NCI-H1930 (cell line): ENCODE measurements at regions not wholly inside any gene's neighbourhood (a gene's known extent, or its start where the extent isn't known, plus 50 kb on each side); places are given as distances from the start of the nearest gene placed in this dataset.

Source experiments
- DNase-seq, 2 experiments: peaks; one replicate each; lab custom pipeline; 2025; lab: John Stamatoyannopoulos, UW

- no peak for DNase-seq
These were observed 1283.2 kb upstream of the NXPH2 start for GRCh38 chr2:140063356-140063755.

DNA sequence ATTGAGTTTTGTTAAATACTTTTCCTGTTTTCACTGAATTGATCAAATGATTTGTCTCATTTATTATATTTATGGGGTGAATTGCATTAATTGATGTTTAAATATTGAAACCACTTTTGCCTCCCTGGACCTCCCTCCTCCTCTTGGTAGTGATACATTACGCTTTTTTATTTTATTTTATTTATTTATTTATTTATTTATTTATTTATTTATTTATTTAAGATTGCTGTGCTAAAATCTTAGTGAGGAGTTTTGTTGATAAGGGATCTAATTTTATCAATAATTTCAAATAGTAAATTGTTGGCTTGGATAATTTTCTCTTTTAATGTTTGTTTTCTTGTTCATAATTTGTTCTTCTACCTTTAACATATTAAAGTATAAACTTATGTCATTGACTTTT is 1281.0 kb upstream of the NXPH2 start:
- no peak for DNase-seq

GRCh38 chr2:140057928-140058327 is 1277.7 kb upstream of the NXPH2 start:
- DNase-seq, result no peak

GRCh38 chr2:140041811-140042210 is 1261.6 kb upstream of the NXPH2 start:
- no peak for DNase-seq

GRCh38 chr2:140041239-140041638 is 1261.0 kb upstream of the NXPH2 start:
- DNase-seq, result no peak

GRCh38 chr2:140033638-140034037 is 1253.4 kb upstream of the NXPH2 start:
- DNase-seq, result no peak

GRCh38 chr2:140027966-140028365 is 1247.8 kb upstream of the NXPH2 start:
- no peak for DNase-seq

- DNase-seq, result no peak
These were observed 1247.1 kb upstream of the NXPH2 start for GRCh38 chr2:140027320-140027719.

- no peak for DNase-seq
These were observed 1243.1 kb upstream of the NXPH2 start for GRCh38 chr2:140023291-140023690.

GRCh38 chr2:140018541-140018940 is 1238.4 kb upstream of the NXPH2 start:
- DNase-seq, result no peak

DNA sequence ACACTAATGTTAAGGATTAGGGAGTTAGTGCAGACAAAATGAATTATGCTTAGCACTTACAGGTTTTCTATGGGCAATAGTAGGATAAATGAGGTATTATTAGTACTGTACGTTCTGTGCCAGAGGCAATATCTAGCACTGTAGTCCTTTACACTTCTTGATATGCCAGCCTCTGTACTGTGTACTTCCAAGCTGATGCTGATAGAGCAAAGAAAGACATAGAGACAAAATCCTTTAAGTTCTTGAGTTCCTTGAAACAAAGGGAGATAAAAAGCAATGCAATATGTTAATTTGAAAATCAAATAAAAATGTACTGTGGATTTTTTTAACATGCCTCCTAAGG is 1234.0 kb upstream of the NXPH2 start:
- no peak for DNase-seq

GRCh38 chr2:140013545-140014203 is 1233.5 kb upstream of the NXPH2 start:
- DNase-seq, result no peak

- no peak for DNase-seq
These were observed 1231.1 kb upstream of the NXPH2 start for GRCh38 chr2:140011287-140011686.

DNA sequence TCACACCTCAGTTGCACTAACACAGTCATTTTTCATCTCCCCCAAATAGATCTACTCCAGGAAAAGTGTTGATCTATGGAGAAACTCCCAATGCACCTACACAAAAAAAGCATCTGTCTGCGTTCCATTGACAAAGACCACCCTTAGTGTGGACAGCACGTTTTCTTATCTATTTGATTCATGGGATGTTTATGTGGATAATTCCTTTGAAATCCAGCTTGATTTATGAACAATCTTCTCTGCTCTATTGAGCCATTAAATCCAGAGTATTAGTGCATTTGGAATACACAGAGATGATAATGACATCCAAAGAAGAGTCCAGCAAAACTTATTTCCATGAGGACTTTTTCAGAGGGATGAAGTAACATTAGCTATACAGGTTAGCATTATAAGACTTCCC is 1221.9 kb upstream of the NXPH2 start:
- DNase-seq, result no peak

- DNase-seq, result no peak
These were observed 1212.6 kb upstream of the NXPH2 start for GRCh38 chr2:139992711-139993345.

GRCh38 chr2:139992078-139992477 is 1211.9 kb upstream of the NXPH2 start:
- DNase-seq, result no peak

GRCh38 chr2:139990646-139991335 is 1210.6 kb upstream of the NXPH2 start:
- no peak for DNase-seq

- no peak for DNase-seq
These were observed 1189.1 kb upstream of the NXPH2 start for GRCh38 chr2:139969323-139969722.

DNA sequence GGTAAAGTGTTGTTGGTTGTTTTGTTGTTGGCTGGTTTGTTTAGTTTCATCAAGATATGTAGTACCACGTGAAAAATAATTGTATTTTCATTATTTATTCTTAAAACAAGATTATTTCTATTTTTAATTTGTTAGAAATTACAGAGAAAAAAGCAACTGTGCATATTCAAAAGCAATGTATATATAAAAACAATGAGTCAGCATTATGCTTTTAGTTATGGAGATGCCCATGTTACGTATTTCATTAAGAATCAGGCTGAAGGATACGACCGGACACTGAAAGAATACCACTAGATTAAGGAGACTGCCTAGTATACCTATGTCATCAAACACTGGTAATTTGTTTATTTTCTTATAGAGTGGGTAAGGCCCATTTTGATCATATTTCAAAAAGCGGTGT is 1188.4 kb upstream of the NXPH2 start:
- DNase-seq, result no peak

DNA sequence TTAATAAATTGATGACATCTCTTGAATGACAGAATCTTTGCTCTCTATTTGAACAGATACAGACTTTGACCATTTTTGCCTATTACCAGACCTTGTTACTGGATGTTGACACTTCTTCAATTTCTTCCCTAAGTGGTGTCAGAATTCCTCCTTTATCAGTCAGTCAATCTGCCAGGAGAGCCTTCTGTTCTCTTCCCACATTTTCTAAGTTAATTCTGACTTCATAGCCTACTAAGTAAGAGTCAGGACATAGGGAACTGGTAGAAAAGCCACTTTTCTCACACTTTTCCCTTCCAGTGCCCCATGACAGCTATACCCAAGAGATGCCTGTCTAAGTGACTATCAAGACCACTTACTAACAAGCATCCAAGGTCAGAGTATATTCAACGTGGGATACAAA is 1187.5 kb upstream of the NXPH2 start:
- DNase-seq, result no peak

DNA sequence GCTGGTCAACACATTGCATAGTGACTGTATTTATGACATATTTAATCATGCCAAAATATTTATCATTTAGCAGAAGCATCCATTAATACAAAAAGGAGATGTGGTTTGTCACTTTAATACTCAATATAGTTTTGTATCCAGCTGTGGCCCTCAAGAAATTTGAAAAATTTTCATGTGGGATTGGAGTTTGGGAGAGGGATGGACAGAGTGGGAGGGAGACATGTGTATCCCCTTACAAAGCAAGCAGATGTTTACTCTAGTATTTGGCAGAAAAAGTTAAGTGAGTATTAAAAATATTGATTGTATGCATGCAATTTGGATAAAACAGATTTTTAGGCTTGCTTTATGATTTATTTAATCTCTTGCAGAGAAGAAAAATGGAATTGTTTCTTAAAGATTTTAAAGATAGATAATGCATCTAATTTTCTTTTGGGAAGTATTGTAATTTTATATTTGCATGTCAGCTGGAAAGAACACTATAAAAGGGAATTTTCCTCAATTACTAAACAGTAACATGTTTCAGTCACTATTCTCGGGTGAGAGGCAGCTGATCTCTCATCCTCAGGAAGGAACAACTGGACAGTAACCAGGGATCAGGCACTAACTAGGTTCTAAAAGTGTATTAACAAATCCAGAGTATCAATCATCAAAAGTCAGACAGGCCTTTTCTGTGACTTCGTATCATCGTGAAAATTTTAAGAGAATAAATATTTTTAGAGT is 1184.7 kb upstream of the NXPH2 start:
- no peak for DNase-seq

GRCh38 chr2:139963863-139964355 is 1183.7 kb upstream of the NXPH2 start:
- DNase-seq, result no peak
